ENCODE measurements at regions not wholly inside any gene's neighbourhood (a gene's known extent, or its start where the extent isn't known, plus 50 kb on each side); places are given as distances from the start of the nearest gene placed in this dataset.
A peak's percentile ranks its signal among the peaks of the same experiment; 100 is the strongest.
"Not testable (repeated sequence)": the region's sequence is repeated elsewhere in the genome, so short reads cannot be mapped to it uniquely, and the experiment has no call there.

- DNase-seq (ENCODE audit: low spot score): no peak
- in situ Hi-C loops (cut with HindIII; ENCODE audit: low sequenced_read_pairs): no loop called here
Observed at GRCh38 chr17:59491353-59492090, 73.9 kb upstream of the DHX40 start.

- DNase-seq (ENCODE audit: low spot score): no peak
- in situ Hi-C loops (cut with HindIII; ENCODE audit: low sequenced_read_pairs): no loop called here
Observed at GRCh38 chr17:59492091-59492451, 73.3 kb upstream of the DHX40 start.

GRCh38 chr17:59493867-59494266 lies 71.5 kb upstream of the DHX40 start:
- peak; percentile 80 for DNase-seq (ENCODE audit: low spot score)
- in situ Hi-C loops (cut with HindIII; ENCODE audit: low sequenced_read_pairs): no loop called here

- no peak for DNase-seq (ENCODE audit: low spot score)
- in situ Hi-C loops (cut with HindIII; ENCODE audit: low sequenced_read_pairs): no loop called here
Observed at GRCh38 chr17:59494757-59495368, 70.5 kb upstream of the DHX40 start.

GRCh38 chr17:59496178-59496577 lies 69.2 kb upstream of the DHX40 start:
- DNase-seq (ENCODE audit: low spot score): peak; percentile 41

GRCh38 chr17:59498530-59499307 lies 66.7 kb upstream of the DHX40 start:
- peak; percentile 94 for DNase-seq (ENCODE audit: low spot score)
- in situ Hi-C loops (cut with HindIII; ENCODE audit: low sequenced_read_pairs): no loop called here

More at GRCh38 chr17:59496178-59496577, 69.2 kb upstream of the DHX40 start:
- in situ Hi-C loops (cut with HindIII; ENCODE audit: low sequenced_read_pairs): no loop called here

- in situ Hi-C loops (cut with HindIII; ENCODE audit: low sequenced_read_pairs); DNase-seq (ENCODE audit: low spot score): not testable (repeated sequence)
Observed at GRCh38 chr17:59500086-59500655, 65.2 kb upstream of the DHX40 start.

- no peak for DNase-seq (ENCODE audit: low spot score)
- in situ Hi-C loops (cut with HindIII; ENCODE audit: low sequenced_read_pairs): no loop called here
Observed at GRCh38 chr17:59501690-59502089, 63.7 kb upstream of the DHX40 start.

- in situ Hi-C loops (cut with HindIII; ENCODE audit: low sequenced_read_pairs): no loop called here
- no peak for DNase-seq (ENCODE audit: low spot score)
Observed at GRCh38 chr17:59502800-59503199, 62.6 kb upstream of the DHX40 start.

GRCh38 chr17:59503500-59503899 lies 61.9 kb upstream of the DHX40 start:
- DNase-seq (ENCODE audit: low spot score): no peak
- in situ Hi-C loops (cut with HindIII; ENCODE audit: low sequenced_read_pairs): no loop called here

- in situ Hi-C loops (cut with HindIII; ENCODE audit: low sequenced_read_pairs): no loop called here
- DNase-seq (ENCODE audit: low spot score): no peak
Observed at GRCh38 chr17:59504821-59505220, 60.6 kb upstream of the DHX40 start.

- no peak for DNase-seq (ENCODE audit: low spot score)
- in situ Hi-C loops (cut with HindIII; ENCODE audit: low sequenced_read_pairs): no loop called here
Observed at GRCh38 chr17:59505610-59506276, 59.7 kb upstream of the DHX40 start.

GRCh38 chr17:59506894-59507726 lies 58.3 kb upstream of the DHX40 start:
- in situ Hi-C loops (cut with HindIII; ENCODE audit: low sequenced_read_pairs): no loop called here
- no peak for DNase-seq (ENCODE audit: low spot score)

- in situ Hi-C loops (cut with HindIII; ENCODE audit: low sequenced_read_pairs): no loop called here
Observed at GRCh38 chr17:59508999-59509625, 56.3 kb upstream of the DHX40 start.

GRCh38 chr17:59510611-59511010 lies 54.8 kb upstream of the DHX40 start:
- DNase-seq (ENCODE audit: low spot score): no peak
- in situ Hi-C loops (cut with HindIII; ENCODE audit: low sequenced_read_pairs): no loop called here

More at GRCh38 chr17:59508999-59509625, 56.3 kb upstream of the DHX40 start:
- DNase-seq (ENCODE audit: low spot score): peak; percentile 68

- DNase-seq (ENCODE audit: low spot score): no peak
- in situ Hi-C loops (cut with HindIII; ENCODE audit: low sequenced_read_pairs): no loop called here
Observed at GRCh38 chr17:59511726-59512125, 53.7 kb upstream of the DHX40 start.

GRCh38 chr17:59512844-59513385 lies 52.5 kb upstream of the DHX40 start:
- DNase-seq (ENCODE audit: low spot score): no peak
- in situ Hi-C loops (cut with HindIII; ENCODE audit: low sequenced_read_pairs): no loop called here

All from G401 (cell line).